SH-SY5Y (cell line): ENCODE measurements at regions not wholly inside any gene's neighbourhood (a gene's known extent, or its start where the extent isn't known, plus 50 kb on each side); places are given as distances from the start of the nearest gene placed in this dataset.

ENCODE experiments used
- GATA2 ChIP-seq: IDR thresholded peaks from 2 replicates; pipeline ENCODE4 v1.6.1; 2011; ENCODE audit warnings: mild to moderate bottlenecking, low read depth, low read length
- GATA3 ChIP-seq: IDR thresholded peaks from 2 replicates; pipeline ENCODE4 v1.6.1; 2011; ENCODE audit warnings: low read depth, mild to moderate bottlenecking, low read length, moderate library complexity

- no peak for TF ChIP-seq GATA2
- no peak for TF ChIP-seq GATA3
These were observed 150.1 kb upstream of the FGGY start for GRCh38 chr1:59146651-59147358.
